Mesenchymal stem cell (in vitro differentiated cells and primary cell): ENCODE measurements at regions not wholly inside any gene's neighbourhood (a gene's known extent, or its start where the extent isn't known, plus 50 kb on each side); places are given as distances from the start of the nearest gene placed in this dataset.
A peak's percentile ranks its signal among the peaks of the same experiment; 100 is the strongest.

Experiments
- DNase-seq: peaks from one replicate; pipeline ENCODE4 v3.0.0-alpha.2; 2013
- H2AFZ ChIP-seq: one replicate; pipeline ENCODE4 v1.6.1; 2013; ENCODE audit warnings: low read depth, mild to moderate bottlenecking, control low read depth, inconsistent platforms, low read length, moderate library complexity
- H2AK5ac ChIP-seq: 2 replicates; pipeline ENCODE4 v1.6.1; 2013; ENCODE audit warnings: low read length, moderate library complexity, mild to moderate bottlenecking, inconsistent platforms; ENCODE audit not compliant: severe bottlenecking
- H2BK120ac ChIP-seq: one replicate; pipeline ENCODE4 v1.6.1; 2013; ENCODE audit warnings: low read depth, mild to moderate bottlenecking, inconsistent platforms, low read length, moderate library complexity
- H2BK12ac ChIP-seq, 2 experiments: one replicate each; pipeline ENCODE4 v1.6.1; 2013; ENCODE audit warnings: inconsistent platforms in 2 of 2, low read length in 2 of 2, mild to moderate bottlenecking in 2 of 2, moderate library complexity in 2 of 2, control low read depth in 1 of 2
- H2BK15ac ChIP-seq: one replicate; pipeline ENCODE4 v1.6.1; 2013; ENCODE audit warnings: mild to moderate bottlenecking, low read depth, inconsistent platforms; ENCODE audit not compliant: poor library complexity, severe bottlenecking
- H2BK5ac ChIP-seq: 2 replicates; pipeline ENCODE4 v1.6.1; 2013; ENCODE audit warnings: low read depth, mild to moderate bottlenecking, low read length, control low read depth, inconsistent platforms; ENCODE audit not compliant: poor library complexity, severe bottlenecking
- H3K14ac ChIP-seq, 2 experiments: one replicate each; pipeline ENCODE4 v1.6.1; 2013; ENCODE audit warnings: inconsistent platforms in 2 of 2, low read length in 2 of 2, control low read depth in 1 of 2, mild to moderate bottlenecking in 1 of 2, moderate library complexity in 1 of 2
- H3K18ac ChIP-seq, 2 experiments: one replicate each; pipeline ENCODE4 v1.6.1; 2013; ENCODE audit warnings: inconsistent platforms in 2 of 2, low read length in 2 of 2, control low read depth in 1 of 2, low read depth in 1 of 2, mild to moderate bottlenecking in 1 of 2
- H3K23ac ChIP-seq, 2 experiments: one replicate each; pipeline ENCODE4 v1.6.1; 2013; ENCODE audit warnings: inconsistent platforms in 2 of 2, low read length in 2 of 2, mild to moderate bottlenecking in 2 of 2, moderate library complexity in 2 of 2, control low read depth in 1 of 2
- H3K27ac ChIP-seq: 2 replicates; pipeline ENCODE4 v1.5.1; 2013; ENCODE audit warnings: mild to moderate bottlenecking, moderate library complexity, low read length, control low read depth, inconsistent platforms; ENCODE audit not compliant: poor library complexity, severe bottlenecking
- H3K27me3 ChIP-seq, 2 experiments: 2 replicates each; pipeline versions ENCODE4 v1.6.1 to v1.7.0; 2013; ENCODE audit warnings: low read length in 2 of 2, mild to moderate bottlenecking in 2 of 2, moderate library complexity in 2 of 2, control low read depth in 1 of 2, inconsistent platforms in 1 of 2; ENCODE audit not compliant: control insufficient read depth in 1 of 2, insufficient read depth in 1 of 2
- H3K36me3 ChIP-seq, 2 experiments: 2 replicates each; pipeline versions ENCODE4 v1.6.1 to v1.7.0; 2013; ENCODE audit warnings: low read length in 2 of 2, control low read depth in 1 of 2, inconsistent platforms in 1 of 2, low read depth in 1 of 2, mild to moderate bottlenecking in 1 of 2; ENCODE audit not compliant: insufficient read depth in 2 of 2, control insufficient read depth in 1 of 2
- H3K4ac ChIP-seq, 2 experiments: one replicate each; pipeline ENCODE4 v1.6.1; 2013; ENCODE audit warnings: inconsistent platforms in 2 of 2, low read length in 2 of 2, mild to moderate bottlenecking in 2 of 2, moderate library complexity in 2 of 2, control low read depth in 1 of 2, low read depth in 1 of 2
- H3K4me1 ChIP-seq: 2 replicates; pipeline ENCODE4 v1.6.1; 2013; ENCODE audit warnings: low read depth, low read length, control low read depth; ENCODE audit not compliant: control insufficient read depth, insufficient read depth
- H3K4me2 ChIP-seq: 2 replicates; pipeline ENCODE4 v1.6.1; 2013; ENCODE audit warnings: low read length, mild to moderate bottlenecking, inconsistent platforms; ENCODE audit not compliant: poor library complexity, severe bottlenecking
- H3K4me3 ChIP-seq, 2 experiments: 2 replicates each; pipeline versions ENCODE4 v1.5.1 to v1.7.0; 2013; ENCODE audit warnings: low read length in 2 of 2, mild to moderate bottlenecking in 2 of 2, control low read depth in 1 of 2, low read depth in 1 of 2; ENCODE audit not compliant: insufficient read depth in 1 of 2
- H3K79me1 ChIP-seq: replicated peaks from 2 replicates; pipeline ENCODE4 v1.6.1; 2013; ENCODE audit warnings: mild to moderate bottlenecking, control low read depth, low read length, inconsistent platforms; ENCODE audit not compliant: poor library complexity, severe bottlenecking
- H3K9ac ChIP-seq: 2 replicates; pipeline ENCODE4 v1.7.0; 2013; ENCODE audit warnings: mild to moderate bottlenecking, low read length, moderate library complexity
- H3K9me3 ChIP-seq: 2 replicates; pipeline ENCODE4 v1.7.0; 2013; ENCODE audit warnings: mild to moderate bottlenecking, low read length; ENCODE audit not compliant: control insufficient read depth
- H4K8ac ChIP-seq: one replicate; pipeline ENCODE4 v1.6.1; 2013; ENCODE audit warnings: inconsistent platforms, mild to moderate bottlenecking, low read length, moderate library complexity
- H4K91ac ChIP-seq: one replicate; pipeline ENCODE4 v1.6.1; 2013; ENCODE audit warnings: mild to moderate bottlenecking, low read length, inconsistent platforms
- WGBS: methylation state at CpG from one replicate; pipeline ENCODE4 v1.1.7; 2013; ENCODE audit warnings: mixed read lengths; 5-methylcytosine and 5-hydroxymethylcytosine counted together

DNA sequence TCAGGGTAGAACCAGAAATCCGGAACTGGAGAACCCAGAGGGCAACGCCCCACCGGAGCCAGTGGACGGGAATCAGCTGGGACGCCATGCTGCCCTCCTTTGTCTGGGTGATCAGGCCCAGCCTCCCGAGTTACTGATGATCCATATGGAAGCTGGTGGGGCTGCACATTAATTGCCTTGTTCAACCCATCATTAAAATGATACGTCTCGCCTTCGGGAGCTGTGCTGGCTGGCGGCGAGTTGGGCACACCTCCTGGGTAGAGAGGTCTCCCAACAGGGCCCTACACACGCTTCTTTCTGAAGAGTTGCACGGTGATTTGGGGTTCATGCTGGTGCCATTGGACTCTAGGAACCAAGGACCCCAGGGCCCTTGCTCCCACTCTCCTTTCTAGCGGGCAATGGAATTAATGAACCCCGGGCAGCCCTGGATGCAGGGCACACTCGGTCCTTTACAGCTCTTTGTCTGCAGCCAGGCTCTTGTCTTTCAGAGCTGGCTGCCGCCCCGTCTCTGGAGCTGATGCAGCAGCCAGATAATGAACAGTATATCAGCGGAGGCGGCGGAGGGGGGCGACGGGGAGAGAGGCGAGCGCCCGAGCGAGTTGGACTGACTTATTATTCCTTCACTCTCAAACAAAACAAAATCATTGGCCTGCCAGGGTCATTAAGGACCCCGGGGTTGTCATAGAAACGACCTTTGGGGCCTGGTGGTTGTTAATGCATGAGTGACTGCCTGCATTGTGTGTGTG is 412.2 kb upstream of the ZMIZ1 start:
- Histone ChIP-seq H2BK120ac (no peak overlapping the region), H2AK5ac (no peak overlapping the region), H3K14ac (no peak overlapping the region), H3K36me3 (no peaks in the 10 kb centered on the region), H3K9ac (peak overlapping the region; percentile 22), H3K27me3 (peaks cover 0 to 3% of the 10 kb centered on the region in 2 experiments), H3K4me2 (no peak overlapping the region), H3K27ac (no peak overlapping the region), H3K23ac (no peak overlapping the region), H4K8ac (no peak overlapping the region), H2BK12ac (peak overlapping the region in 1 of 2 experiments; percentile 17), H3K79me1 (no peaks in the 10 kb centered on the region), H3K4ac (no peak overlapping the region), H2AFZ (no peak overlapping the region), H3K4me3 (no peak overlapping the region), H2BK15ac (peak overlapping the region; percentile 8), H2BK5ac (no peak overlapping the region), H4K91ac (no peak overlapping the region), H3K18ac (no peak overlapping the region), H3K4me1 (peaks cover 3% of the 10 kb centered on the region), H3K9me3 (no peaks in the 10 kb centered on the region)
- DNase-seq: peak; percentile 33
- WGBS: 68% methylated on average over 20 of the region's 29 CpGs

DNA sequence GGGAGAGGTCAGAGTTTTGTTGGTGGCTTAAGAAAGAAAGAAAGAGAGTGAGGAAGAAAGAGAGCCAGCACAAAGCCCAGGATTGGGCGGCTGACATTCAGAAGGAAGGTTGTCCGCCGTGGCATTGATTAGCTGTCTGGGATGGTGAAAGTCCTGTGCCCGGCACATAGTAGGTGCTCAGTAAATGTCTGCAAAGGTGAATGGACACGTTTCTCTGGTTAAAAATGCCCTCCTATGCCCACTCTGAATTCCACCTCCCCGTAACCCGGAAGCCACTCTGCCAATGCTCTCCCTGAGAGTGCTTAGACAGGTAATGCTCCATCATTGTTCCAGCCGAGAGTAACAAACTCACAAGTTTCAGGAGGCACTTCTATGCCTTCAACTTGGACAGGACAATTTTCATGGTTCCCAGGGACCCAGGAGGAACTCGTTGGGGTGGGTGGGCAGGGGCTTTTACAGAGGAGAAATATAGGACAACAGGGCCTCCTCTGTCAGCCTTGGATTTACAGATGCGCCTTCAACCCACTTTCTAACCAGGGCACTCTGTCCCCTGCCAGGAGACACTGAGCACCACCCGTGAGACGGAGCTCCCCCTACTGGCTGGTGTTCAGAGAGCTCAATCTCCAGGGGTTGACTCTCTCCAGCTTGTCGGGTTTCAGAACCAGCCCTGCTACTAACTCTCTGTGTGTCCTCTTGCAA is 411.5 kb upstream of the ZMIZ1 start:
- Histone ChIP-seq H2AK5ac (peak overlapping the region; percentile 4), H4K91ac (no peak overlapping the region), H3K4me1 (peaks cover 3% of the 10 kb centered on the region), H3K14ac (no peak overlapping the region), H3K9me3 (no peaks in the 10 kb centered on the region), H3K18ac (no peak overlapping the region), H3K4ac (no peak overlapping the region), H2BK15ac (no peak overlapping the region), H3K9ac (peak overlapping the region; percentile 22), H3K36me3 (no peaks in the 10 kb centered on the region), H2BK120ac (no peak overlapping the region), H3K23ac (no peak overlapping the region), H3K79me1 (no peaks in the 10 kb centered on the region), H3K27me3 (peaks cover 0 to 3% of the 10 kb centered on the region in 2 experiments), H2BK5ac (no peak overlapping the region), H3K4me2 (no peak overlapping the region), H2AFZ (no peak overlapping the region), H4K8ac (no peak overlapping the region), H3K4me3 (no peak overlapping the region), H2BK12ac (no peak overlapping the region), H3K27ac (no peak overlapping the region)
- peak; percentile 70 for DNase-seq
- 58% methylated on average over 13 of the region's 13 CpGs for WGBS

DNA sequence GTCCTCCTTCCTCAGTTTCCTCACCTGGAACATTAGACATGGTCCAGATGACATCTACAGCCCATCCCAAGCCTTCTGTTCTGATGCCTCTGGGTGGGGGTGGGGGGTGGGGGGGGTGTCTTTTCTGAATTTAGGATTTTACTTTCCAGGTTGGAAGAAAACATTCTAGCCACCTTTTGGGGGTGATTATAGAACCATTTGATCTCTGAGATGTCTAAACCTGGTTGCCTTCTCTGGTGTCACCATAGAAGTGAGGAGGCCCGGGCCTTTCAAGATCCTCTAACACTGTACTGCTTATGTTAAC is 411.0 kb upstream of the ZMIZ1 start:
- Histone ChIP-seq H3K4me1 (peaks cover 3% of the 10 kb centered on the region), H4K8ac (no peak overlapping the region)
- 88% methylated on average over 1 of the region's 1 CpG for WGBS

GRCh38 chr10:78658645-78659597 is 409.8 kb upstream of the ZMIZ1 start:
- H3K4ac ChIP-seq: no peak overlapping the region
- H2AK5ac ChIP-seq: no peak overlapping the region
- no peak overlapping the region for H4K91ac ChIP-seq
- no peak overlapping the region for H2BK15ac ChIP-seq
- H3K36me3 ChIP-seq: no peaks in the 10 kb centered on the region
- 93% methylated on average over 8 of the region's 8 CpGs for WGBS
- no peak overlapping the region for H2BK12ac ChIP-seq
- H3K9ac ChIP-seq: no peak overlapping the region
- H3K14ac ChIP-seq: no peak overlapping the region
- no peak overlapping the region for H2BK5ac ChIP-seq
- H3K27ac ChIP-seq: no peak overlapping the region
- no peak overlapping the region for H2AFZ ChIP-seq
- no peaks in the 10 kb centered on the region for H3K9me3 ChIP-seq
- peaks cover 0 to 2% of the 10 kb centered on the region in 2 experiments for H3K27me3 ChIP-seq
- no peak overlapping the region for H3K4me3 ChIP-seq
- no peak overlapping the region for H4K8ac ChIP-seq
- no peak for DNase-seq
- H3K4me1 ChIP-seq: peaks cover 3% of the 10 kb centered on the region
- H3K79me1 ChIP-seq: no peaks in the 10 kb centered on the region
- no peak overlapping the region for H3K18ac ChIP-seq
- no peak overlapping the region for H2BK120ac ChIP-seq
- H3K4me2 ChIP-seq: no peak overlapping the region
- H3K23ac ChIP-seq: no peak overlapping the region

More for the DNA sequence above, 411.0 kb upstream of the ZMIZ1 start:
- Histone ChIP-seq H3K4me3 (no peak overlapping the region), H3K79me1 (no peaks in the 10 kb centered on the region), H2AFZ (no peak overlapping the region), H3K4me2 (no peak overlapping the region), H2BK120ac (no peak overlapping the region), H3K14ac (no peak overlapping the region), H3K36me3 (no peaks in the 10 kb centered on the region), H3K27me3 (peaks cover 0 to 3% of the 10 kb centered on the region in 2 experiments), H3K27ac (no peak overlapping the region), H2BK12ac (no peak overlapping the region), H3K4ac (no peak overlapping the region), H2AK5ac (no peak overlapping the region), H2BK5ac (no peak overlapping the region), H3K9me3 (no peaks in the 10 kb centered on the region), H4K91ac (no peak overlapping the region), H3K18ac (no peak overlapping the region), H3K23ac (no peak overlapping the region), H2BK15ac (no peak overlapping the region), H3K9ac (no peak overlapping the region)
- no peak for DNase-seq
